ENCODE measurements at regions not wholly inside any gene's neighbourhood (a gene's known extent, or its start where the extent isn't known, plus 50 kb on each side); places are given as distances from the start of the nearest gene placed in this dataset.

DNA sequence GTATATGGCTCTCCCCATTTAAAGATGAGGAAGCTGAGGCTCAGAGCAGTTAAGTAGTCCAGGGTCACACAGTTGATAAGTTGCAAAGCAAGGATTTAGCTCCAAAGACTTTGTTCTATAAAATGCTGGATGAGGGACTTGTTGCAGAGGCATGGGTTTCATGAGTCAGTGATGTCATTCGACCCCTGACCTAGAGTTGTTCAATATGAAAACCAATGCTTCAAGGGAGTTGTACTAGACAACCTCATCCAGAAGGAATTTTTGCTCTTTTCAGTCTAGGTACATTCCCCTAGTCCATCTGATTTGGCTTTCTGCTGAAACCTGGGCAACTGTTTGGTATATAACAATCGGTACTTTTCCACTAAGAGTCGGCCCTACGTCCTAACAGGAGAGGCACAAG lies 550.4 kb downstream of the EBF1 start:
- no peak overlapping the region for H3K27ac Mint-ChIP-seq
- peaks cover 12% of the 10 kb centered on the region; the same call in 1 of the 2 replicates for H3K36me3 Mint-ChIP-seq
- TF ChIP-seq NR3C1 (CRISPR knock-in tag; conservative IDR thresholded peaks at IDR 0.05; ENCODE audit: low read depth): no peak
- TF ChIP-seq GABPB1 (CRISPR knock-in tag; IDR thresholded peaks at IDR 0.05): no peak
- no peak for TF ChIP-seq OVOL2 (CRISPR knock-in tag; IDR thresholded peaks at IDR 0.05; ENCODE audit: borderline replicate concordance)
- TF ChIP-seq ATF6 (CRISPR knock-in tag; IDR thresholded peaks at IDR 0.05): no peak
- TF ChIP-seq SMAD3 (CRISPR knock-in tag; IDR thresholded peaks at IDR 0.05; ENCODE audit: borderline replicate concordance): no peak
- no peak for TF ChIP-seq ESRRA (CRISPR knock-in tag; IDR thresholded peaks at IDR 0.05; ENCODE audit: borderline replicate concordance)
- no peak for TF ChIP-seq AFF4 (CRISPR knock-in tag; IDR thresholded peaks at IDR 0.05; ENCODE audit: borderline replicate concordance)
- no peak for TF ChIP-seq CREM (CRISPR knock-in tag; IDR thresholded peaks at IDR 0.05)
- TF ChIP-seq ZNF263 (CRISPR knock-in tag; IDR thresholded peaks at IDR 0.05; ENCODE audit: low read depth): no peak
- TF ChIP-seq ATF1 (CRISPR knock-in tag; IDR thresholded peaks at IDR 0.05): no peak
- TF ChIP-seq ZSCAN18 (CRISPR knock-in tag; IDR thresholded peaks at IDR 0.05): no peak
- TF ChIP-seq, protein P1, sequence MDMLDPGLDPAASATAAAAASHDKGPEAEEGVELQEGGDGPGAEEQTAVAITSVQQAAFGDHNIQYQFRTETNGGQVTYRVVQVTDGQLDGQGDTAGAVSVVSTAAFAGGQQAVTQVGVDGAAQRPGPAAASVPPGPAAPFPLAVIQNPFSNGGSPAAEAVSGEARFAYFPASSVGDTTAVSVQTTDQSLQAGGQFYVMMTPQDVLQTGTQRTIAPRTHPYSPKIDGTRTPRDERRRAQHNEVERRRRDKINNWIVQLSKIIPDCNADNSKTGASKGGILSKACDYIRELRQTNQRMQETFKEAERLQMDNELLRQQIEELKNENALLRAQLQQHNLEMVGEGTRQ (CRISPR knock-in tag; IDR thresholded peaks at IDR 0.05): no peak
- no peak for TF ChIP-seq ZNF671 (CRISPR knock-in tag; IDR thresholded peaks at IDR 0.05)
- no peak for TF ChIP-seq NR1H2 (CRISPR knock-in tag; IDR thresholded peaks at IDR 0.05)
- TF ChIP-seq, protein P2, sequence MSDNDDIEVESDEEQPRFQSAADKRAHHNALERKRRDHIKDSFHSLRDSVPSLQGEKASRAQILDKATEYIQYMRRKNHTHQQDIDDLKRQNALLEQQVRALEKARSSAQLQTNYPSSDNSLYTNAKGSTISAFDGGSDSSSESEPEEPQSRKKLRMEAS (CRISPR knock-in tag; IDR thresholded peaks at IDR 0.05): no peak
- TF ChIP-seq GRHL2 (CRISPR knock-in tag; IDR thresholded peaks at IDR 0.05; ENCODE audit: insufficient replicate concordance, severe bottlenecking): no peak
- TF ChIP-seq NR2C2 (CRISPR knock-in tag; IDR thresholded peaks at IDR 0.05): no peak
- H3K4me3 Mint-ChIP-seq: no peak overlapping the region
- ChIA-PET POLR2A (no interaction called here), CTCF (no interaction called here)
- no peaks in the 10 kb centered on the region for H3K4me1 Mint-ChIP-seq
- DNase-seq (ENCODE audit: low spot score): no peak
- H3K9me3 Mint-ChIP-seq: peaks cover 18% of the 10 kb centered on the region
- no peak for ATAC-seq
- peaks cover 5% of the 10 kb centered on the region for H3K27me3 Mint-ChIP-seq (ENCODE audit: low read depth)

- ATAC-seq: no peak
- DNase-seq (ENCODE audit: low spot score): no peak
- Mint-ChIP-seq H3K9me3 (peaks cover 18% of the 10 kb centered on the region), H3K27me3 (ENCODE audit: low read depth) (peaks cover 5% of the 10 kb centered on the region), H3K36me3 (peaks cover 12% of the 10 kb centered on the region; the same call in 1 of the 2 replicates), H3K27ac (no peak overlapping the region), H3K4me1 (peaks cover 5% of the 10 kb centered on the region), H3K4me3 (no peak overlapping the region)
- ChIA-PET CTCF (no interaction called here), POLR2A (no interaction called here)
- TF ChIP-seq GTF2I (CRISPR knock-in tag; conservative IDR thresholded peaks at IDR 0.05) (no peak), ZSCAN18 (CRISPR knock-in tag; IDR thresholded peaks at IDR 0.05) (no peak), NR1H2 (CRISPR knock-in tag; IDR thresholded peaks at IDR 0.05) (no peak), RORB (CRISPR knock-in tag; IDR thresholded peaks at IDR 0.05) (no peak), ZNF121 (CRISPR knock-in tag; IDR thresholded peaks at IDR 0.05) (no peak), GRHL2 (CRISPR knock-in tag; IDR thresholded peaks at IDR 0.05; ENCODE audit: insufficient replicate concordance, severe bottlenecking) (no peak), NR2C2 (CRISPR knock-in tag; IDR thresholded peaks at IDR 0.05) (no peak), TCF7 (CRISPR knock-in tag; IDR thresholded peaks at IDR 0.05; ENCODE audit: low read depth) (no peak), OVOL2 (CRISPR knock-in tag; IDR thresholded peaks at IDR 0.05; ENCODE audit: borderline replicate concordance) (no peak), FOXJ3 (CRISPR knock-in tag; IDR thresholded peaks at IDR 0.05; ENCODE audit: borderline replicate concordance) (no peak), STAT6 (CRISPR knock-in tag; conservative IDR thresholded peaks at IDR 0.05; ENCODE audit: low read depth) (no peak)
Measured at GRCh38 chr5:158546748-158547147, 553.0 kb downstream of the EBF1 start.

All from WTC11 (cell line).